ENCODE measurements at regions not wholly inside any gene's neighbourhood (a gene's known extent, or its start where the extent isn't known, plus 50 kb on each side); places are given as distances from the start of the nearest gene placed in this dataset.

- no peaks in the 10 kb centered on the region for H3K27me3 ChIP-seq (ENCODE audit: control insufficient read depth, low read length)
- no peak overlapping the region for H3K27ac ChIP-seq (ENCODE audit: low read depth, low read length)
- H4K20me1 ChIP-seq (ENCODE audit: control insufficient read depth, insufficient read depth, low read depth, low read length): no peaks in the 10 kb centered on the region; the same call in 1 of the 2 replicates
These were observed 89.6 kb upstream of the MGAT5 start for GRCh38 chr2:134164306-134164705.

GRCh38 chr2:134167015-134167414, 86.9 kb upstream of the MGAT5 start:
- Histone ChIP-seq H3K9me3 (ENCODE audit: control insufficient read depth, insufficient read depth, low read length) (no peaks in the 10 kb centered on the region), H3K4me2 (ENCODE audit: low read length) (no peak overlapping the region), H3K79me2 (ENCODE audit: control insufficient read depth, low read length) (peaks cover 97% of the 10 kb centered on the region), H3K27me3 (ENCODE audit: control insufficient read depth, low read length) (no peaks in the 10 kb centered on the region), H3K36me3 (ENCODE audit: control insufficient read depth, low read length) (no peaks in the 10 kb centered on the region), H4K20me1 (ENCODE audit: control insufficient read depth, insufficient read depth, low read depth, low read length) (no peaks in the 10 kb centered on the region), H3F3A (ENCODE audit: control insufficient read depth, insufficient read depth) (no peaks in the 10 kb centered on the region), H3K9me2 (replicated peaks; ENCODE audit: control insufficient read depth, low read length) (no peaks in the 10 kb centered on the region), H3K27ac (ENCODE audit: low read depth, low read length) (no peak overlapping the region), H3K4me3 (ENCODE audit: low read length) (no peak overlapping the region), H3K4me1 (ENCODE audit: control insufficient read depth, low read length) (no peaks in the 10 kb centered on the region)
- TF ChIP-seq, protein P1, sequence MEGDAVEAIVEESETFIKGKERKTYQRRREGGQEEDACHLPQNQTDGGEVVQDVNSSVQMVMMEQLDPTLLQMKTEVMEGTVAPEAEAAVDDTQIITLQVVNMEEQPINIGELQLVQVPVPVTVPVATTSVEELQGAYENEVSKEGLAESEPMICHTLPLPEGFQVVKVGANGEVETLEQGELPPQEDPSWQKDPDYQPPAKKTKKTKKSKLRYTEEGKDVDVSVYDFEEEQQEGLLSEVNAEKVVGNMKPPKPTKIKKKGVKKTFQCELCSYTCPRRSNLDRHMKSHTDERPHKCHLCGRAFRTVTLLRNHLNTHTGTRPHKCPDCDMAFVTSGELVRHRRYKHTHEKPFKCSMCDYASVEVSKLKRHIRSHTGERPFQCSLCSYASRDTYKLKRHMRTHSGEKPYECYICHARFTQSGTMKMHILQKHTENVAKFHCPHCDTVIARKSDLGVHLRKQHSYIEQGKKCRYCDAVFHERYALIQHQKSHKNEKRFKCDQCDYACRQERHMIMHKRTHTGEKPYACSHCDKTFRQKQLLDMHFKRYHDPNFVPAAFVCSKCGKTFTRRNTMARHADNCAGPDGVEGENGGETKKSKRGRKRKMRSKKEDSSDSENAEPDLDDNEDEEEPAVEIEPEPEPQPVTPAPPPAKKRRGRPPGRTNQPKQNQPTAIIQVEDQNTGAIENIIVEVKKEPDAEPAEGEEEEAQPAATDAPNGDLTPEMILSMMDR (IDR thresholded peaks at IDR 0.05; ENCODE audit: low read depth, low read length, poor library complexity, severe bottlenecking): no peak
- no peak for TF ChIP-seq EZH2phosphoT487 (IDR thresholded peaks at IDR 0.05; ENCODE audit: borderline replicate concordance, low read length)

More at GRCh38 chr2:134164306-134164705, 89.6 kb upstream of the MGAT5 start:
- Histone ChIP-seq H3K79me2 (ENCODE audit: control insufficient read depth, low read length) (peaks cover 95% of the 10 kb centered on the region), H3K36me3 (ENCODE audit: control insufficient read depth, low read length) (no peaks in the 10 kb centered on the region), H3K4me1 (ENCODE audit: control insufficient read depth, low read length) (peaks cover 10% of the 10 kb centered on the region), H3K4me3 (ENCODE audit: low read length) (no peak overlapping the region), H3K9me3 (ENCODE audit: control insufficient read depth, insufficient read depth, low read length) (no peaks in the 10 kb centered on the region), H3K9me2 (replicated peaks; ENCODE audit: control insufficient read depth, low read length) (no peaks in the 10 kb centered on the region), H3K4me2 (ENCODE audit: low read length) (no peak overlapping the region), H3F3A (ENCODE audit: control insufficient read depth, insufficient read depth) (no peaks in the 10 kb centered on the region)
- TF ChIP-seq, protein P1 (IDR thresholded peaks at IDR 0.05; ENCODE audit: low read depth, low read length, poor library complexity, severe bottlenecking): no peak
- no peak for TF ChIP-seq EZH2phosphoT487 (IDR thresholded peaks at IDR 0.05; ENCODE audit: borderline replicate concordance, low read length)

- no peaks in the 10 kb centered on the region for H3K9me3 ChIP-seq (ENCODE audit: control insufficient read depth, insufficient read depth, low read length)
- H3K4me2 ChIP-seq (ENCODE audit: low read length): no peak overlapping the region
- peaks cover 8% of the 10 kb centered on the region; the same call in 1 of the 2 replicates for H4K20me1 ChIP-seq (ENCODE audit: control insufficient read depth, insufficient read depth, low read depth, low read length)
- no peaks in the 10 kb centered on the region for H3K27me3 ChIP-seq (ENCODE audit: control insufficient read depth, low read length)
- H3K4me3 ChIP-seq (ENCODE audit: low read length): no peak overlapping the region
- H3K27ac ChIP-seq (ENCODE audit: low read depth, low read length): no peak overlapping the region
- H3K4me1 ChIP-seq (ENCODE audit: control insufficient read depth, low read length): no peaks in the 10 kb centered on the region
- peaks cover 93% of the 10 kb centered on the region for H3K79me2 ChIP-seq (ENCODE audit: control insufficient read depth, low read length)
- no peak for TF ChIP-seq EZH2phosphoT487 (IDR thresholded peaks at IDR 0.05; ENCODE audit: borderline replicate concordance, low read length)
- TF ChIP-seq, protein P1 (IDR thresholded peaks at IDR 0.05; ENCODE audit: low read depth, low read length, poor library complexity, severe bottlenecking): no peak
- H3K9me2 ChIP-seq (replicated peaks; ENCODE audit: control insufficient read depth, low read length): no peaks in the 10 kb centered on the region
- no peaks in the 10 kb centered on the region for H3K36me3 ChIP-seq (ENCODE audit: control insufficient read depth, low read length)
- no peaks in the 10 kb centered on the region for H3F3A ChIP-seq (ENCODE audit: control insufficient read depth, insufficient read depth)
These were observed 84.1 kb upstream of the MGAT5 start for GRCh38 chr2:134169788-134170187.

Measured in DOHH2 (cell line).